ENCODE measurements at regions not wholly inside any gene's neighbourhood (a gene's known extent, or its start where the extent isn't known, plus 50 kb on each side); places are given as distances from the start of the nearest gene placed in this dataset.

DNA sequence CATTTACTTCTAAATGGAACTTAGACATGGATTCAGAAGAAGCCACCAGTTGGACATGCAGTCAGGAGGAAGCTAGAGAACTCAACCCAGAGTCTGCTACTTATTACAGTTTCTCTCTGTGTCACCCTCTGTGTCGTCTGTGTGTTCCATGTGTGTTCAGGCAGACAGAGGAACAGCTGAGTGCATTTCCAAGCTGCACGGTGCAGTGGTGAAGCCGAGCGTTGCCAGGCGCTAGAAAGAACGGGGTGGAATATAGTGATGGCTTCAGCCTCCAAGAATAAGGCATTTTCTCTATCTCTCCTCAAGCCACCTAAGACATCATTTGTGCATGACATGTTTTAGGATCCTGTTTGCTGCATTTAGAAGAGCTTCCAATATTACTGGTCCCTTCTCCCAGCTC is 101.1 kb upstream of the CCL2 start:
- TF ChIP-seq, protein P1, sequence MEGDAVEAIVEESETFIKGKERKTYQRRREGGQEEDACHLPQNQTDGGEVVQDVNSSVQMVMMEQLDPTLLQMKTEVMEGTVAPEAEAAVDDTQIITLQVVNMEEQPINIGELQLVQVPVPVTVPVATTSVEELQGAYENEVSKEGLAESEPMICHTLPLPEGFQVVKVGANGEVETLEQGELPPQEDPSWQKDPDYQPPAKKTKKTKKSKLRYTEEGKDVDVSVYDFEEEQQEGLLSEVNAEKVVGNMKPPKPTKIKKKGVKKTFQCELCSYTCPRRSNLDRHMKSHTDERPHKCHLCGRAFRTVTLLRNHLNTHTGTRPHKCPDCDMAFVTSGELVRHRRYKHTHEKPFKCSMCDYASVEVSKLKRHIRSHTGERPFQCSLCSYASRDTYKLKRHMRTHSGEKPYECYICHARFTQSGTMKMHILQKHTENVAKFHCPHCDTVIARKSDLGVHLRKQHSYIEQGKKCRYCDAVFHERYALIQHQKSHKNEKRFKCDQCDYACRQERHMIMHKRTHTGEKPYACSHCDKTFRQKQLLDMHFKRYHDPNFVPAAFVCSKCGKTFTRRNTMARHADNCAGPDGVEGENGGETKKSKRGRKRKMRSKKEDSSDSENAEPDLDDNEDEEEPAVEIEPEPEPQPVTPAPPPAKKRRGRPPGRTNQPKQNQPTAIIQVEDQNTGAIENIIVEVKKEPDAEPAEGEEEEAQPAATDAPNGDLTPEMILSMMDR (IDR thresholded peaks at IDR 0.05), result no peak
- TF ChIP-seq POLR2A (IDR thresholded peaks at IDR 0.05), result no peak
